MCF 10A (cell line): ENCODE measurements at regions not wholly inside any gene's neighbourhood (a gene's known extent, or its start where the extent isn't known, plus 50 kb on each side); places are given as distances from the start of the nearest gene placed in this dataset.

Source experiments
- BruUV-seq: library from RNA; stranded (reverse); fragments of 400-500 nt; replicated peaks from 2 replicates; lab custom pipeline; 2021; lab: Mats Ljungman, UMichigan
- CTCF ChIA-PET: fragments of 300-600 bp; sonication (Branson Sonifier 250); formaldehyde crosslinking; extraction: SDS; loops from one replicate; lab custom pipeline; 2021; ENCODE audit warnings: antibody characterized with exemption, inconsistent platforms; lab: Yijun Ruan, JAX
- POLR2A ChIA-PET: fragments of 300-600, 350-650 bp; sonication (Branson Sonifier 250); formaldehyde crosslinking; extraction: SDS; loops from one replicate; lab custom pipeline; 2020; ENCODE audit warnings: antibody characterized with exemption, inconsistent platforms; lab: Yijun Ruan, JAX
- DNase-seq: peaks from one replicate; pipeline ENCODE4 v3.0.0-alpha.2; 2018; ENCODE audit not compliant: unreplicated experiment
- H3K27ac Mint-ChIP-seq: one replicate; pipeline ENCODE4 v1.8.0; 2022; ENCODE audit warnings: mild to moderate bottlenecking, low read depth, mixed read lengths; ENCODE audit not compliant: unreplicated experiment
- H3K27me3 Mint-ChIP-seq: one replicate; pipeline ENCODE4 v1.8.0; 2022; ENCODE audit warnings: mixed read lengths; ENCODE audit not compliant: insufficient read depth, unreplicated experiment
- H3K36me3 Mint-ChIP-seq: one replicate; pipeline ENCODE4 v1.8.0; 2022; ENCODE audit warnings: mild to moderate bottlenecking, moderate library complexity, mixed read lengths; ENCODE audit not compliant: insufficient read depth, unreplicated experiment
- H3K4me1 Mint-ChIP-seq: one replicate; pipeline ENCODE4 v1.8.0; 2022; ENCODE audit warnings: mixed read lengths; ENCODE audit not compliant: insufficient read depth, unreplicated experiment
- H3K4me3 Mint-ChIP-seq: one replicate; pipeline ENCODE4 v1.8.0; 2022; ENCODE audit warnings: mild to moderate bottlenecking, moderate library complexity, mixed read lengths; ENCODE audit not compliant: unreplicated experiment
- H3K9me3 Mint-ChIP-seq: one replicate; pipeline ENCODE4 v1.8.0; 2022; ENCODE audit warnings: mixed read lengths; ENCODE audit not compliant: unreplicated experiment
- intact Hi-C: fragments of 100-400 bp; cut with micrococcal nuclease; formaldehyde crosslinking; loops from 2 replicates; pipeline ENCODE4 v1.14.1; 2022
- TF ChIP-seq, protein P1 (sequence below): fragments of 200-600 bp; IDR thresholded peaks from one replicate; pipeline ENCODE4 v1.8.0; 2022; ENCODE audit warnings: antibody characterized with exemption, mild to moderate bottlenecking; ENCODE audit not compliant: unreplicated experiment

DNA sequence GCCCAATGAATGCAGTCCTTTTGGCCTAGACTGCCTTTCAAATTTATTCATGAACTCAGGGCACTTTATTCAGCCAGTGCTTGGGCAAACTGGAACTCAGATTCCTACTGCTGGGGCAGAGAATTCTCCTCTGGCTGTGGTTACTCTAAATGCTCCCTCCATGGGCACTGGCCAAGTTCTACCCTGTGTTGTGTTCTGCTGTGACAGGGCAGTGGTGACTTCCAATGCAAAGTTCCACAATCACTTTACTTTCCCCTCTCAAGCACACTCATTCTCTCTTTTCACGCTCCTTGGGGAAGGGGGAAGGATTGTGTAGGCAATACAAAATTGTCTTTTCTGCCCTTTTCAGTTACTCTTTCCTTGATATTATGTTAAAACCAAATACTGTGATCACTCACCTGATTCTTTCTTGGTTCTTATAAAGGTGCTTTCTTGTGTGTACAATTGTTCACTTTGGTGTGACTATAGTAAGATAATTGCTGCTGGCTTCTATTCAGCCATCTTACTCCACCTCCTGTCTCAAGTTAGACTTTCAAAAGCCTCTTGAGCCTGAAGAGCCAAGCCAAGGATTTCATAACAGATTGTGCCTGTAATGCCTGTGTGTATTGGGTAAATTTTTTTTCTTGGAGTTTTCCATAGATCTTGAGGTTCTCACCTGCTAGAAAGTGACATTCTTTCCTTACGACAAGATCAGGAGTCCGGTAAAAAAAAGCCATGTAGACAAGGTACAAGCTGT lies 1078.6 kb downstream of the FAM133A start:
- TF ChIP-seq, protein P1, sequence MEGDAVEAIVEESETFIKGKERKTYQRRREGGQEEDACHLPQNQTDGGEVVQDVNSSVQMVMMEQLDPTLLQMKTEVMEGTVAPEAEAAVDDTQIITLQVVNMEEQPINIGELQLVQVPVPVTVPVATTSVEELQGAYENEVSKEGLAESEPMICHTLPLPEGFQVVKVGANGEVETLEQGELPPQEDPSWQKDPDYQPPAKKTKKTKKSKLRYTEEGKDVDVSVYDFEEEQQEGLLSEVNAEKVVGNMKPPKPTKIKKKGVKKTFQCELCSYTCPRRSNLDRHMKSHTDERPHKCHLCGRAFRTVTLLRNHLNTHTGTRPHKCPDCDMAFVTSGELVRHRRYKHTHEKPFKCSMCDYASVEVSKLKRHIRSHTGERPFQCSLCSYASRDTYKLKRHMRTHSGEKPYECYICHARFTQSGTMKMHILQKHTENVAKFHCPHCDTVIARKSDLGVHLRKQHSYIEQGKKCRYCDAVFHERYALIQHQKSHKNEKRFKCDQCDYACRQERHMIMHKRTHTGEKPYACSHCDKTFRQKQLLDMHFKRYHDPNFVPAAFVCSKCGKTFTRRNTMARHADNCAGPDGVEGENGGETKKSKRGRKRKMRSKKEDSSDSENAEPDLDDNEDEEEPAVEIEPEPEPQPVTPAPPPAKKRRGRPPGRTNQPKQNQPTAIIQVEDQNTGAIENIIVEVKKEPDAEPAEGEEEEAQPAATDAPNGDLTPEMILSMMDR, result no peak
- Mint-ChIP-seq H3K4me3 (no peak overlapping the region), H3K27me3 (peaks cover 32% of the 10 kb centered on the region), H3K27ac (no peak overlapping the region), H3K9me3 (no peaks in the 10 kb centered on the region), H3K36me3 (no peaks in the 10 kb centered on the region), H3K4me1 (no peaks in the 10 kb centered on the region)
- BruUV-seq, result no TSS peak
- POLR2A ChIA-PET, result no interaction called here
- CTCF ChIA-PET, result no interaction called here
- no peak for DNase-seq
- intact Hi-C loops, result no loop called here

DNA sequence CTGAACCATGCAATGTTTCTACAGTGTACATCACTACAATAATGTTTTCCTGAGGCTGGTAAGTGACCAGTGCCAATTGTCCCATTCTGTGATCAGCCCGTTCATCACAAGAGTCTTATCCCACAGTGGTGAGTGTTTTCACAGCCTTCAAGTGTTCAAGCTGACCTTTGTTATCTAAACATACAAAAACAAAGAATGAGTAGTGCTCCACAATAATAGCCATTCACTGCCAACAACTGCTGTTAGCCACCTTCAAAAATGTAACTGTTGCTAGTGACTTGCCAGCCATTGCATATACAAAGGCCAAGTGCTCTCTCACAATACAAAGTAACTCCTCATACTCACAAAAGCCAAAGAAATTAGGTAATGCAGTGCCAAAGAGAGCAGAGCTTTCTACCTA lies 1084.1 kb downstream of the FAM133A start:
- Mint-ChIP-seq H3K36me3 (no peaks in the 10 kb centered on the region), H3K27me3 (peaks cover 27% of the 10 kb centered on the region), H3K4me1 (no peaks in the 10 kb centered on the region), H3K4me3 (no peak overlapping the region), H3K9me3 (no peaks in the 10 kb centered on the region), H3K27ac (no peak overlapping the region)
- intact Hi-C loops, result no loop called here
- CTCF ChIA-PET, result no interaction called here
- no peak for DNase-seq
- no TSS peak for BruUV-seq
- POLR2A ChIA-PET, result no interaction called here
- TF ChIP-seq, protein P1, result no peak

DNA sequence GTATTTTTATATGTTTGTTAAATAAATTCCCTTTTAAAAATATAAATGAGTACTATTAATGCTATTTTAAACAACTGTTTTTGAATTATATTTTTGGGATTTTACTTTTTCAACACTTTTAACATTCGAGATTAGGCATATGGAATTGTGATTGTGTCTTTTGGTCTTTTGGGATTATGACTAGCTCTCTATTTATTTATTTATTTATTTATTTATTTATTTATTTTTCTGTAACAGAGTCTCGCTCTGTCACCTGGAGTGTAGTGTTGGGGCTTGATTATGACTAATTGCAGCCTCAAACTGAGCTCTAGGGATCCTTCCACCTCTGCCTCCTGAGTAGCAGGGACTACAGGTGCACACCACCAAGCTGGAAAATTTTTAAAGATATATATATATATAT lies 1101.6 kb downstream of the FAM133A start:
- POLR2A ChIA-PET, result no interaction called here
- Mint-ChIP-seq H3K4me1 (no peaks in the 10 kb centered on the region), H3K27ac (no peak overlapping the region), H3K27me3 (peaks cover 10% of the 10 kb centered on the region), H3K9me3 (no peaks in the 10 kb centered on the region), H3K4me3 (no peak overlapping the region), H3K36me3 (no peaks in the 10 kb centered on the region)
- CTCF ChIA-PET, result interaction anchor here (0.7 kb wide), 1 partner anchor 183 kb away, joined by 3 read pairs; no protein-coding TSS in a partner anchor
- BruUV-seq, result no TSS peak
- DNase-seq, result no peak
- TF ChIP-seq, protein P1, result no peak
- intact Hi-C loops, result no loop called here

DNA sequence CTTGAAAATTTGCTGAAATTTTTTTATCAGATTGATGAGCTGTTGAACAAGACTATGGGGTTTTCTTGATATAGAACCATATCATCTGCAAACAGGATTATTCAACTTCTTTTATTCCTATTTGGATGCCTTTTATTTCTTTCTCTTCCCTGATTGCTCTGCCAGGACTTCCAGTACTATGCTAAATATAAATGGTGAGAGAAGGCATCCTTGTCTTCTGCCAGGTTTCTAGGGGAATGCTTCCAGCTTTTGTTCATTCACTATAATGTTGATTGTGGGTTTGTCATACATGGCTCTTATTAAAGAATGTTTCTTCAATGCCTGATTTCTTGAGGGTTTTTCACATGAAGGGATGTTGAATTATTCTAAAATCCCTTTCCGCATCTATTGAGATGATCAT lies 1139.5 kb downstream of the FAM133A start:
- H3K4me1 Mint-ChIP-seq, result no peaks in the 10 kb centered on the region
- no peak overlapping the region for H3K4me3 Mint-ChIP-seq
- H3K36me3 Mint-ChIP-seq, result no peaks in the 10 kb centered on the region
- CTCF ChIA-PET, result no interaction called here
- intact Hi-C loops, result no loop called here
- peaks cover 11% of the 10 kb centered on the region for H3K9me3 Mint-ChIP-seq
- no peak overlapping the region for H3K27ac Mint-ChIP-seq
- H3K27me3 Mint-ChIP-seq, result peaks cover 29% of the 10 kb centered on the region
- POLR2A ChIA-PET, result interaction anchor here (0.8 kb wide), 1 partner anchor 10 kb away, joined by 3 read pairs; no protein-coding TSS in a partner anchor
- no peak for DNase-seq
- TF ChIP-seq, protein P1, result no peak
- BruUV-seq, result no TSS peak
